ENCODE measurements at regions not wholly inside any gene's neighbourhood (a gene's known extent, or its start where the extent isn't known, plus 50 kb on each side); places are given as distances from the start of the nearest gene placed in this dataset.

DNA sequence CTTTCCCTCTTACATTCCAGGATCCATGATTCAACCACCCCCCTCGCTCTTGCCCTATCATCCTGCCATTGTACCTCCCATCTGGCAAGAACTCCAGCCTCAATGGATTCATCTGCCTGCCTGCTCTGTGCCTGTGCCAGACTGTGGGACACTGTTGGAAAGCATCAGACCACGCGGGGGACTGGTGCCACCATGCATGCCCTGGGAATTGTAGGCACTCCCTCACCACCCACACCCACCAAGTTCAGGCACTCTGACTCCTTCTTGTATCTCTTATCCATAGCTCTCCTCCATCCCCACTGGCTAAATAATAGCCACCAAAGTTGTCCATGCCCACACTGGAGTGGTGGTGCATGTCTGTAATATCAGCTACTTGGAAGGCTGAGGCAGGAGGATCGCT lies 143.8 kb downstream of the TPRA1 start:
- TF ChIP-seq, protein P1, sequence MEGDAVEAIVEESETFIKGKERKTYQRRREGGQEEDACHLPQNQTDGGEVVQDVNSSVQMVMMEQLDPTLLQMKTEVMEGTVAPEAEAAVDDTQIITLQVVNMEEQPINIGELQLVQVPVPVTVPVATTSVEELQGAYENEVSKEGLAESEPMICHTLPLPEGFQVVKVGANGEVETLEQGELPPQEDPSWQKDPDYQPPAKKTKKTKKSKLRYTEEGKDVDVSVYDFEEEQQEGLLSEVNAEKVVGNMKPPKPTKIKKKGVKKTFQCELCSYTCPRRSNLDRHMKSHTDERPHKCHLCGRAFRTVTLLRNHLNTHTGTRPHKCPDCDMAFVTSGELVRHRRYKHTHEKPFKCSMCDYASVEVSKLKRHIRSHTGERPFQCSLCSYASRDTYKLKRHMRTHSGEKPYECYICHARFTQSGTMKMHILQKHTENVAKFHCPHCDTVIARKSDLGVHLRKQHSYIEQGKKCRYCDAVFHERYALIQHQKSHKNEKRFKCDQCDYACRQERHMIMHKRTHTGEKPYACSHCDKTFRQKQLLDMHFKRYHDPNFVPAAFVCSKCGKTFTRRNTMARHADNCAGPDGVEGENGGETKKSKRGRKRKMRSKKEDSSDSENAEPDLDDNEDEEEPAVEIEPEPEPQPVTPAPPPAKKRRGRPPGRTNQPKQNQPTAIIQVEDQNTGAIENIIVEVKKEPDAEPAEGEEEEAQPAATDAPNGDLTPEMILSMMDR (IDR thresholded peaks at IDR 0.05): no peak
- TF ChIP-seq POLR2A (IDR thresholded peaks at IDR 0.05): no peak
